Astrocyte of the spinal cord (primary cell): ENCODE measurements at regions not wholly inside any gene's neighbourhood (a gene's known extent, or its start where the extent isn't known, plus 50 kb on each side); places are given as distances from the start of the nearest gene placed in this dataset.
A peak's percentile ranks its signal among the peaks of the same experiment; 100 is the strongest.

Experiments
- DNase-seq: peaks from one replicate; pipeline ENCODE4 v3.0.0; 2011; ENCODE audit warnings: low read depth, low spot score
- H3K4me3 ChIP-seq: 2 replicates; pipeline ENCODE4 v1.5.1; 2011; ENCODE audit warnings: low read depth, mild to moderate bottlenecking, low read length, moderate library complexity
- CTCF ChIP-seq: IDR thresholded peaks from 2 replicates; pipeline ENCODE4 v1.5.1; 2012; ENCODE audit warnings: low read depth, mild to moderate bottlenecking, low read length, inconsistent platforms
- in situ Hi-C: cut with HindIII; loops from 2 replicates; pipeline ENCODE4 v1.10.0; 2017; ENCODE audit warnings: low sequenced_read_pairs

- in situ Hi-C loops, result no loop called here
- no peak for TF ChIP-seq CTCF
- no peak overlapping the region for H3K4me3 ChIP-seq
- no peak for DNase-seq
Observed at GRCh38 chr14:104435147-104436046, 144.2 kb upstream of the C14orf180 start.

- H3K4me3 ChIP-seq, result no peak overlapping the region
- DNase-seq, result peak; percentile 2
- in situ Hi-C loops, result no loop called here
- TF ChIP-seq CTCF, result no peak
Observed at GRCh38 chr14:104436047-104436591, 143.4 kb upstream of the C14orf180 start.

GRCh38 chr14:104436741-104437701, 142.5 kb upstream of the C14orf180 start:
- H3K4me3 ChIP-seq, result no peak overlapping the region
- DNase-seq, result no peak
- TF ChIP-seq CTCF, result no peak
- in situ Hi-C loops, result no loop called here

- DNase-seq, result no peak
- no peak overlapping the region for H3K4me3 ChIP-seq
- TF ChIP-seq CTCF, result no peak
- in situ Hi-C loops, result no loop called here
Observed at GRCh38 chr14:104437703-104438102, 141.9 kb upstream of the C14orf180 start.

GRCh38 chr14:104438166-104438887, 141.2 kb upstream of the C14orf180 start:
- TF ChIP-seq CTCF, result no peak
- in situ Hi-C loops, result no loop called here
- no peak overlapping the region for H3K4me3 ChIP-seq
- no peak for DNase-seq

GRCh38 chr14:104439625-104440024, 139.9 kb upstream of the C14orf180 start:
- in situ Hi-C loops, result no loop called here
- no peak for TF ChIP-seq CTCF
- no peak for DNase-seq
- H3K4me3 ChIP-seq, result no peak overlapping the region
